K562 (cell line): ENCODE measurements at regions not wholly inside any gene's neighbourhood (a gene's known extent, or its start where the extent isn't known, plus 50 kb on each side); places are given as distances from the start of the nearest gene placed in this dataset.
A peak's percentile ranks its signal among the peaks of the same experiment; 100 is the strongest.

Source experiments
- ATAC-seq: fragments of 200-7000 bp; cut with Tn5 transposase; 3 replicates; pipeline ENCODE4 v1.9.1; 2020; ENCODE audit warnings: moderate library complexity
- BruUV-seq: library from RNA; stranded (reverse); fragments of 400-500 nt; replicated peaks from 2 replicates; lab custom pipeline; 2021; lab: Mats Ljungman, UMichigan
- CTCF ChIA-PET: fragments of 300-600 bp; formaldehyde crosslinking; extraction: SDS; loops from one replicate; lab custom pipeline; 2021; ENCODE audit warnings: low intra/inter-chr PET ratio; lab: Yijun Ruan, JAX
- POLR2A ChIA-PET: fragments of 300-600, 350-650 bp; sonication (Branson Sonifier 250); formaldehyde crosslinking; extraction: SDS; loops from one replicate; lab custom pipeline; 2021; ENCODE audit warnings: antibody characterized with exemption, inconsistent platforms; lab: Yijun Ruan, JAX
- DNase-seq, 4 experiments: peaks; one replicate each; pipeline versions ENCODE4 v3.0.0 to v3.0.0-alpha.2; 2011 to 2018; ENCODE audit warnings: low spot score in 3 of 4, mixed read lengths in 3 of 4; ENCODE audit errors: extremely low read depth in 1 of 4
- FAIRE-seq: peaks from 2 replicates; lab custom pipeline; 2011; peaks lifted over from hg19 to GRCh38; lab: Jason Lieb, UNC
- H2AFZ ChIP-seq: 2 replicates; pipeline ENCODE4 v1.6.0; 2011; ENCODE audit warnings: low read depth, low read length, control low read depth, inconsistent platforms
- H3K27ac ChIP-seq: fragments of 200-600 bp; 3 replicates; pipeline ENCODE4 v1.8.0; 2011; ENCODE audit warnings: low read depth, mild to moderate bottlenecking, control low read depth, inconsistent platforms, low read length, moderate library complexity, mixed read lengths; ENCODE audit errors: extremely low read depth
- H3K27me3 ChIP-seq, 2 experiments: fragments of 300-600 bp in 1 of 2; 2 replicates in 1 of 2; 3 replicates in 1 of 2; pipeline versions ENCODE4 v1.6.0 to v1.8.0; 2011; ENCODE audit warnings: inconsistent platforms in 2 of 2, low read length in 2 of 2, mild to moderate bottlenecking in 1 of 2, mixed read lengths in 1 of 2, moderate library complexity in 1 of 2; ENCODE audit not compliant: control insufficient read depth in 2 of 2, insufficient read depth in 2 of 2
- H3K36me3 ChIP-seq: fragments of 300-600 bp; 3 replicates; pipeline ENCODE4 v1.8.0; 2011; ENCODE audit warnings: mild to moderate bottlenecking, low read length, inconsistent platforms; ENCODE audit not compliant: control insufficient read depth, insufficient read depth
- H3K4me1 ChIP-seq, 2 experiments: fragments of 200-600 bp in 1 of 2; replicated peaks in 1 of 2; 2 replicates in 1 of 2; 3 replicates in 1 of 2; pipeline versions ENCODE4 v1.5.1 to v1.8.0; 2011; ENCODE audit warnings: inconsistent platforms in 2 of 2, low read length in 2 of 2, mild to moderate bottlenecking in 1 of 2, mixed read lengths in 1 of 2, moderate library complexity in 1 of 2; ENCODE audit not compliant: control insufficient read depth in 2 of 2, insufficient read depth in 2 of 2
- H3K4me2 ChIP-seq: 2 replicates; pipeline ENCODE4 v1.6.1; 2011; ENCODE audit warnings: low read length, control low read depth, inconsistent platforms, mixed read lengths; ENCODE audit not compliant: insufficient read depth
- H3K4me3 ChIP-seq: fragments of 200-600 bp; sonication (generic), shearing (Covaris generic); 2 replicates; pipeline ENCODE4 v1.5.1; 2016; ENCODE audit warnings: control low read depth, inconsistent platforms
- H3K79me2 ChIP-seq: fragments of 200-600 bp; 3 replicates; pipeline ENCODE4 v1.8.0; 2011; ENCODE audit warnings: low read length, inconsistent platforms; ENCODE audit not compliant: control insufficient read depth, insufficient read depth
- H3K9ac ChIP-seq, 2 experiments: 2 replicates each; pipeline versions ENCODE4 v1.6.0 to v1.6.1; 2011; ENCODE audit warnings: low read depth in 2 of 2, low read length in 2 of 2, control low read depth in 1 of 2, inconsistent platforms in 1 of 2, mild to moderate bottlenecking in 1 of 2, mixed read lengths in 1 of 2; ENCODE audit not compliant: insufficient read depth in 1 of 2
- H3K9me1 ChIP-seq: one replicate; pipeline ENCODE4 v1.6.0; 2011; ENCODE audit warnings: inconsistent platforms, mild to moderate bottlenecking, low read length, moderate library complexity; ENCODE audit not compliant: control insufficient read depth, insufficient read depth
- H3K9me3 ChIP-seq: replicated peaks from 2 replicates; pipeline ENCODE4 v1.5.1; 2011; ENCODE audit warnings: low read depth, low read length, inconsistent platforms; ENCODE audit not compliant: control insufficient read depth, insufficient read depth
- H4K20me1 ChIP-seq: replicated peaks from 2 replicates; pipeline ENCODE4 v1.6.1; 2011; ENCODE audit warnings: low read length, inconsistent platforms, mixed read lengths; ENCODE audit not compliant: control insufficient read depth, insufficient read depth
- ATF1 ChIP-seq, 2 experiments: fragments of 450-650 bp in 1 of 2; IDR thresholded peaks; 2 replicates each; pipeline ENCODE4 v1.6.1; 2016; ENCODE audit warnings: missing compliant biosample characterization in 1 of 2, missing genetic modification characterization in 1 of 2
- CHD2 ChIP-seq: IDR thresholded peaks from 2 replicates; pipeline ENCODE4 v1.6.1; 2011; ENCODE audit warnings: low read depth, low read length
- HSF4 ChIP-seq: fragments of 250-450 bp; sonication (Bioruptor Pico); IDR thresholded peaks from 2 replicates; pipeline ENCODE4 v2.1.2; 2022; ENCODE audit warnings: mild to moderate bottlenecking, moderate library complexity, borderline replicate concordance
- L3MBTL2 ChIP-seq: fragments of 450-650 bp; IDR thresholded peaks from 2 replicates; pipeline ENCODE4 v1.6.1; 2016; ENCODE audit warnings: mild to moderate bottlenecking, moderate library complexity
- NR0B1 ChIP-seq: fragments of 450-650 bp; IDR thresholded peaks from one replicate; pipeline ENCODE4 v1.6.1; 2018; ENCODE audit warnings: mild to moderate bottlenecking, moderate library complexity; ENCODE audit not compliant: partially characterized antibody
- NR1H2 ChIP-seq: sonication (generic); formaldehyde crosslinking; IDR thresholded peaks from 2 replicates; pipeline ENCODE4 v1.4.0; 2020; ENCODE audit warnings: mild to moderate bottlenecking, missing genetic modification reagents
- RBM15 ChIP-seq: fragments of 200-400 bp; formaldehyde crosslinking; IDR thresholded peaks from 2 replicates; pipeline ENCODE4 v1.6.1; 2018; ENCODE audit warnings: mild to moderate bottlenecking, low read length, moderate library complexity; ENCODE audit not compliant: insufficient read depth
- SAP30 ChIP-seq: fragments of 200-600 bp; sonication (generic); IDR thresholded peaks from 2 replicates; pipeline ENCODE4 v1.6.1; 2012; ENCODE audit warnings: borderline replicate concordance, low read depth, mild to moderate bottlenecking, moderate library complexity, low read length, control low read depth, inconsistent platforms; ENCODE audit not compliant: insufficient read depth, poor library complexity, severe bottlenecking
- YBX1 ChIP-seq: fragments of 450-650 bp; IDR thresholded peaks from 2 replicates; pipeline ENCODE4 v1.7.1; 2016; ENCODE audit warnings: mild to moderate bottlenecking
- ZNF551 ChIP-seq: fragments of 250-450 bp; sonication (Bioruptor Pico); IDR thresholded peaks from 2 replicates; pipeline ENCODE4 v1.5.0; 2021; ENCODE audit warnings: mild to moderate bottlenecking, moderate library complexity
- ZNF561 ChIP-seq: fragments of 450-650 bp; formaldehyde crosslinking; conservative IDR thresholded peaks from 2 replicates; pipeline ENCODE4 v1.4.0; 2020; ENCODE audit warnings: mild to moderate bottlenecking, moderate library complexity
- ZNF76 ChIP-seq: fragments of 250-450 bp; sonication (Bioruptor Pico); IDR thresholded peaks from 2 replicates; pipeline ENCODE4 v1.4.0; 2020; ENCODE audit warnings: mild to moderate bottlenecking, moderate library complexity, borderline replicate concordance
- WGBS: fragments of 100-300 bp; shearing (Covaris generic); methylation state at CpG from one replicate; pipeline ENCODE4 v1.1.6; 2016; ENCODE audit warnings: low coverage, mixed read lengths; ENCODE audit not compliant: insufficient coverage; ENCODE audit errors: missing lambda C conversion rate; 5-methylcytosine and 5-hydroxymethylcytosine counted together
- in situ Hi-C: fragments of 300-500 bp; cut with MboI; formaldehyde crosslinking; loops from 4 replicates; pipeline ENCODE4 v1.15.0; 2018; ENCODE audit warnings: inconsistent platforms, mixed read lengths
- intact Hi-C: fragments of 100-400 bp; cut with micrococcal nuclease; formaldehyde crosslinking; loops from 2 replicates; pipeline ENCODE4 v1.14.2; 2022
- TF ChIP-seq, protein P1 (sequence below): sonication (generic); formaldehyde crosslinking; IDR thresholded peaks from 2 replicates; pipeline ENCODE4 v1.8.1; 2022; ENCODE audit warnings: missing genetic modification reagents

DNA sequence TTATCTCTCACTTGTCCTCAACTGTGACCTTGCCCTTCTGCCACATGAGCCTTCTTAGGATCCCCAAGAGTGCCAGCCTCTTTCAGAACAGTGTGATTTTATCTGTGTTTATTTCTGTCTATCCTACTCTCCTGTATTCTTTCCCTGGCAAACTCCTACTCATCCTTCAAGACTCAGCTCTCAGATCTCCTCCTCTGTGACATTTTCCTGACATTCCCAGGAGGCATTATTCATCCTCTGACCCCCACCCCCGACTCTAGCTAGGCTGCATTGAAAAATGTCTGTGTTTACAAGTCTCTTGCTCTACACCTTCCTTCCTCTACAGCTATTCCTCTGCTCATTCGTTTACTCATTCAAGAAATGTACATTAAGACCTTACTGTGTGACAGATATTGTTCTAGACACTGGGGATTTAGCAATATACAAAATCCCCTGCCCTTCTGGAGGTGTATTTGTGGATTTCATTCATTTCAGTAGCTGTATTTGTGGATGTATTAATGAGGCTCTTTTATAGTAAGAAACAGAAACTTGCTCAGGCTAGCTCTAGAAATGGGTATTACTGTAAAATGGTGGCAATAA lies 61.4 kb upstream of the COMTD1 start:
- Histone ChIP-seq H3K4me3 (no peak overlapping the region), H3K9me3 (no peaks in the 10 kb centered on the region), H3K79me2 (no peaks in the 10 kb centered on the region), H3K4me1 (peaks cover 11 to 21% of the 10 kb centered on the region in 2 experiments), H3K9me1 (no peaks in the 10 kb centered on the region), H3K4me2 (no peak overlapping the region), H3K36me3 (no peaks in the 10 kb centered on the region), H3K9ac (no peak overlapping the region), H4K20me1 (no peaks in the 10 kb centered on the region), H2AFZ (no peak overlapping the region), H3K27me3 (peaks cover 13 to 27% of the 10 kb centered on the region in 2 experiments; a peak in 4 of 5 replicates), H3K27ac (no peak overlapping the region)
- CTCF ChIA-PET = no interaction called here
- FAIRE-seq = no peak
- no peak for TF ChIP-seq YBX1
- no peak for TF ChIP-seq NR0B1
- ATAC-seq = no peak
- DNase-seq = no peak
- BruUV-seq = no TSS peak
- 0% methylated on average over 2 of the region's 2 CpGs for WGBS
- POLR2A ChIA-PET = interaction anchor here (0.6 to 1.1 kb wide), 2 partner anchors 10 to 399 kb away, joined by 3 to 6 read pairs; no protein-coding TSS in a partner anchor
- in situ Hi-C loops = no loop called here
- intact Hi-C loops = no loop called here

DNA sequence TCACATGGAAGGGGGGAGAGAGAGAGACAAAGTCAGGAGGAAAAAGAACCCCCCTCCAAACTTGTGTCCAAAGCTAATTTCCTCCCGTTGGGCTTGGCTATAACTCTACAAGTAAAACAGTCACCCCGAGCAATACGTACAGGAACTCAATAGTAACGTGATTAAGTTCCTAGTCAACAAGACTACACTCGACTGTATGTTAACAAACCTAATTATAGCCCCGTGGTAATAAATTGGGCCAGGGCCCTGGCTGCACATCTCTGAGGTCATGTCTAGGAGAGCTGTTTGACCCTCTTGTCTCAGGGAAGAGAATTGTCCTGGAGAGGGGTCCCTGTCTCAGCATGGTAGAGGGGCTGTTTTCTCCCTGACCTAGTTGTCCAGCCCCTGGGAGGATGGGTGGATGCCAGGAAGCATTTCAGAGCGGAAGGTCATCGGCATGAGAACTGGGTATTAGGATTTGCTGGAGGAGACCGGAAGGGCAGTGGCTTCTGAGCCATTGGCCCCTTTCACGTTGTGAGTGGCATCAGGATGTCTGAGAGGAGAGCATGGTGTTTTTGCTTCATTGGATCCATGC lies 60.2 kb upstream of the COMTD1 start:
- Histone ChIP-seq H3K9me1 (no peaks in the 10 kb centered on the region), H4K20me1 (no peaks in the 10 kb centered on the region), H3K4me2 (peak overlapping the region; percentile 79; the same call in 1 of the 2 replicates), H3K9ac (no peak overlapping the region), H2AFZ (peak overlapping the region; percentile 88), H3K79me2 (no peaks in the 10 kb centered on the region), H3K4me3 (peak overlapping the region; percentile 57; the same call in 1 of the 2 replicates), H3K27ac (no peak overlapping the region), H3K36me3 (no peaks in the 10 kb centered on the region), H3K4me1 (peaks cover 11 to 21% of the 10 kb centered on the region in 2 experiments), H3K27me3 (peaks cover 13 to 34% of the 10 kb centered on the region in 2 experiments; a peak in 4 of 5 replicates), H3K9me3 (no peaks in the 10 kb centered on the region)
- in situ Hi-C loops = no loop called here
- intact Hi-C loops = no loop called here
- ChIA-PET CTCF (no interaction called here), POLR2A (interaction anchor here (0.7 to 1.7 kb wide), 6 partner anchors 9 to 314 kb away, joined by 3 to 6 read pairs (median 4); no protein-coding TSS in a partner anchor)
- WGBS = 42% methylated on average over 10 of the region's 10 CpGs
- FAIRE-seq (no peak), DNase-seq (no peak), ATAC-seq (no peak)
- no TSS peak for BruUV-seq
- no peak for TF ChIP-seq ATF1 (CRISPR knock-in tag; IDR thresholded peaks at IDR 0.05)
- TF ChIP-seq ATF1 (tag; IDR thresholded peaks at IDR 0.05) = no peak
- no peak for TF ChIP-seq NR1H2 (CRISPR knock-in tag)
- TF ChIP-seq RBM15 = no peak
- TF ChIP-seq L3MBTL2 = no peak
- no peak for TF ChIP-seq HSF4
- TF ChIP-seq ZNF551 (CRISPR knock-in tag) = no peak
- no peak for TF ChIP-seq CHD2
- no peak for TF ChIP-seq SAP30
- no peak for TF ChIP-seq ZNF76 (CRISPR knock-in tag)
- TF ChIP-seq ZNF561 = no peak
- TF ChIP-seq, protein P1, sequence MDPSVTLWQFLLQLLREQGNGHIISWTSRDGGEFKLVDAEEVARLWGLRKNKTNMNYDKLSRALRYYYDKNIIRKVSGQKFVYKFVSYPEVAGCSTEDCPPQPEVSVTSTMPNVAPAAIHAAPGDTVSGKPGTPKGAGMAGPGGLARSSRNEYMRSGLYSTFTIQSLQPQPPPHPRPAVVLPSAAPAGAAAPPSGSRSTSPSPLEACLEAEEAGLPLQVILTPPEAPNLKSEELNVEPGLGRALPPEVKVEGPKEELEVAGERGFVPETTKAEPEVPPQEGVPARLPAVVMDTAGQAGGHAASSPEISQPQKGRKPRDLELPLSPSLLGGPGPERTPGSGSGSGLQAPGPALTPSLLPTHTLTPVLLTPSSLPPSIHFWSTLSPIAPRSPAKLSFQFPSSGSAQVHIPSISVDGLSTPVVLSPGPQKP (CRISPR knock-in tag) = no peak
